ENCODE measurements at regions not wholly inside any gene's neighbourhood (a gene's known extent, or its start where the extent isn't known, plus 50 kb on each side); places are given as distances from the start of the nearest gene placed in this dataset.

- H3K4me1 Mint-ChIP-seq (ENCODE audit: low read depth, unreplicated experiment) = no peaks in the 10 kb centered on the region
- no peaks in the 10 kb centered on the region for H3K27me3 Mint-ChIP-seq (ENCODE audit: unreplicated experiment)
These were observed 101.3 kb downstream of the QRSL1 start for GRCh38 chr6:106730718-106731117.

DNA sequence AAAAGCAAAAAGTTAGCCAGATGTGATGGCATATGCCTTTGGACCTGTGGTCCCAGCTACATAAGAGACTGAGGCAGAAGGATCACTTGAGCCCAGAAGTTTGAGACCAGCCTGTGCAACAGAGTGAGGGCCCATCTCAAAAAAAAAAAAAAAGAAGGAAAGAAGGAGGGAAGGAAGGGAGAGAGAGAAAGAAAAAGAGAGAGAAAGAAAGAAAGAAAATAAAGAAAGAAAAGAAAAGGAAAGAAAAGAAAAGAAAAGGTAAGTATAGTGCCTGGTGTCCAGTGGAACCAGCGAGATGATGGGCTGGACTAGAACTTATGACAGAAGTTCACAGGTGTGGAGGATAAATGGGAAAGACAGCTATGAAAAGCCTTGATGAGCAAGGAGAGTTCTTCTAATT, 100.9 kb downstream of the QRSL1 start:
- DNase-seq = no peak
- Mint-ChIP-seq H3K27me3 (ENCODE audit: unreplicated experiment) (no peaks in the 10 kb centered on the region), H3K4me1 (ENCODE audit: low read depth, unreplicated experiment) (no peaks in the 10 kb centered on the region), H3K27ac (ENCODE audit: unreplicated experiment) (no peak overlapping the region), H3K4me3 (ENCODE audit: unreplicated experiment) (no peak overlapping the region), H3K9me3 (ENCODE audit: unreplicated experiment) (no peaks in the 10 kb centered on the region), H3K36me3 (ENCODE audit: unreplicated experiment) (no peaks in the 10 kb centered on the region)
- TF ChIP-seq CTCF (IDR thresholded peaks at IDR 0.05; ENCODE audit: partially characterized antibody, unreplicated experiment) = no peak

More at GRCh38 chr6:106730718-106731117, 101.3 kb downstream of the QRSL1 start:
- no peak for TF ChIP-seq CTCF (IDR thresholded peaks at IDR 0.05; ENCODE audit: partially characterized antibody, unreplicated experiment)
- Mint-ChIP-seq H3K36me3 (ENCODE audit: unreplicated experiment) (no peaks in the 10 kb centered on the region), H3K9me3 (ENCODE audit: unreplicated experiment) (no peaks in the 10 kb centered on the region), H3K27ac (ENCODE audit: unreplicated experiment) (no peak overlapping the region), H3K4me3 (ENCODE audit: unreplicated experiment) (no peak overlapping the region)
- no peak for DNase-seq

- no peak for TF ChIP-seq CTCF (IDR thresholded peaks at IDR 0.05; ENCODE audit: partially characterized antibody, unreplicated experiment)
- no peaks in the 10 kb centered on the region for H3K4me1 Mint-ChIP-seq (ENCODE audit: low read depth, unreplicated experiment)
- no peak overlapping the region for H3K4me3 Mint-ChIP-seq (ENCODE audit: unreplicated experiment)
- DNase-seq = no peak
- H3K36me3 Mint-ChIP-seq (ENCODE audit: unreplicated experiment) = no peaks in the 10 kb centered on the region
- H3K27me3 Mint-ChIP-seq (ENCODE audit: unreplicated experiment) = no peaks in the 10 kb centered on the region
- no peak overlapping the region for H3K27ac Mint-ChIP-seq (ENCODE audit: unreplicated experiment)
- H3K9me3 Mint-ChIP-seq (ENCODE audit: unreplicated experiment) = no peaks in the 10 kb centered on the region
These were observed 100.5 kb downstream of the QRSL1 start for GRCh38 chr6:106729841-106730240.

DNA sequence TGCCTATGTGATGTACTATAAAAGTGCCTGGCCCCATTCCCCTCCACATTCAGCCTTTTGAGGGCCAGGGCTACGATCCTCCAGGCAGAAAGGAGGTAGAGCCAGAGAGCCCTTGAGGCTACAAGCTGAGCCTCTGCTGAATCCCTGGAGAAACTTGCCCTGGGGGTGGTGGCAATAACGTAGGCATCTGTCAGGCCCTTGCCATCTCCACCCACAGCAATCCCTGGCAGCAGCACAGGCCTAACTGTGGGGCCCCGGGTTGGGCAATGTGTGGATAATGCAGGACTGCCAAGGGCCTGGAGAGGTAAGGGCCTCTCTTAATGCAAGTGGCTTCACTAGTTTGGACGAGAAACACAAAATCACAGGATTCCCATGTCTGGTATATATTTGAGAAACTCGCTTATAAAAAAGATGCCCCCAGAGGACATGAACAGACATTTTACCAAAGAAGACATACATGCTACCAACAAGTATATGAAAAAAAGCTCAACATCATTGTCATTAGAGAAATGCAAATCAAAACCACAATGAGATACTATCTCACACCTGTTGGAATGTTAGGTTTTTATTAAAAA, 99.0 kb downstream of the QRSL1 start:
- no peak for DNase-seq
- no peaks in the 10 kb centered on the region for H3K27me3 Mint-ChIP-seq (ENCODE audit: unreplicated experiment)
- no peak overlapping the region for H3K27ac Mint-ChIP-seq (ENCODE audit: unreplicated experiment)
- no peaks in the 10 kb centered on the region for H3K36me3 Mint-ChIP-seq (ENCODE audit: unreplicated experiment)
- no peaks in the 10 kb centered on the region for H3K9me3 Mint-ChIP-seq (ENCODE audit: unreplicated experiment)
- TF ChIP-seq CTCF (IDR thresholded peaks at IDR 0.05; ENCODE audit: partially characterized antibody, unreplicated experiment) = no peak
- H3K4me3 Mint-ChIP-seq (ENCODE audit: unreplicated experiment) = no peak overlapping the region
- H3K4me1 Mint-ChIP-seq (ENCODE audit: low read depth, unreplicated experiment) = no peaks in the 10 kb centered on the region

DNA sequence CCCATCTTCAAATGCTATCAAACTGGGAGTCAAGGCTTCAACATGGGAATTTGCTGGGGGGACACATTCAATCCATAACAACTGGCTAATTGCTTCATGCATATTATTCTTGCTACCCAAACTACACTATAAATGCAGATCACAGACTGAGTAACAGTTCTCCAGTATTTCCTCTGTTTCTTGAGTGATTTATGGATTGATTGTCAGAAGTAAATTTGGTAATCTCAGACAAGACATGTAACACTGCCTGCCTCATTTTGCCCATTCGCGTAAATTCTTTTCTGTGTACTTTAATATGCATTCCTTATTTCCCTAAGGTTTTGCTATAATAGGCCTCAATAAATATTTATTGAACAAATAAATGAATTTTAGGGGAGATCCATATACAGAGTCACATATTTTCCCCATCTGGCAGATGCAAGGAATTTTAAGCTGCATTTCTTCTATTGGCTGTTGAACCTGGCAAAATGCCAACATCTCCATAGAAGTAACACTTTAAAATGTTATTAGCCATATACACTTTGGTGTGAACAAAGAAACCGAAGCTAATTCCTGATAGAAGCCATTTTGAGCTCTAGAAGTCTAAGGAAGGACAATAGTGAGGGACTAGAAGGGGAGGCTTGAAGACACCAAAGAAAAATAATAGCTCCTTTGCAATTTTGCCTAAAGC, 98.2 kb downstream of the QRSL1 start:
- no peaks in the 10 kb centered on the region for H3K27me3 Mint-ChIP-seq (ENCODE audit: unreplicated experiment)
- no peaks in the 10 kb centered on the region for H3K9me3 Mint-ChIP-seq (ENCODE audit: unreplicated experiment)
- no peak overlapping the region for H3K4me3 Mint-ChIP-seq (ENCODE audit: unreplicated experiment)
- no peak for TF ChIP-seq CTCF (IDR thresholded peaks at IDR 0.05; ENCODE audit: partially characterized antibody, unreplicated experiment)
- no peak overlapping the region for H3K27ac Mint-ChIP-seq (ENCODE audit: unreplicated experiment)
- DNase-seq = no peak
- no peaks in the 10 kb centered on the region for H3K36me3 Mint-ChIP-seq (ENCODE audit: unreplicated experiment)
- H3K4me1 Mint-ChIP-seq (ENCODE audit: low read depth, unreplicated experiment) = no peaks in the 10 kb centered on the region
